ENCODE measurements at regions not wholly inside any gene's neighbourhood (a gene's known extent, or its start where the extent isn't known, plus 50 kb on each side); places are given as distances from the start of the nearest gene placed in this dataset.

DNA sequence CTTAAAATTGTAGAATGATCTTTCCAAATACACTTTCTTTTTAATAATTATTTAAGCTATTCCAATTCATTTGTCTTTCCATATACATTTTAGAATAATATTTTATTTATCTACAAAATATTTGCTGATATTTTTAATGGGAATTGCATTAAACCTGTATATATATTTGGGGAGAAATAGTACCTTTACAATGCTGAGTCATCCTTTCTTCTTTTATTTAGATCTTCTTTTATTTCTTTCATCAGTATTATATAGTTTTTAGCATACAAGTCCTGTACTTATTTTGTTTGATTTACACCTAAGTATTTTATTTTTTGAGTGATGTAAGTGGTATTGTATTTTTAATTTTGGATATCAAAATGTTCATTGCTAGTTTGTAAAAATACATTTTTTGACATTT lies 639.5 kb upstream of the GOT2 start:
- TF ChIP-seq, protein P1, sequence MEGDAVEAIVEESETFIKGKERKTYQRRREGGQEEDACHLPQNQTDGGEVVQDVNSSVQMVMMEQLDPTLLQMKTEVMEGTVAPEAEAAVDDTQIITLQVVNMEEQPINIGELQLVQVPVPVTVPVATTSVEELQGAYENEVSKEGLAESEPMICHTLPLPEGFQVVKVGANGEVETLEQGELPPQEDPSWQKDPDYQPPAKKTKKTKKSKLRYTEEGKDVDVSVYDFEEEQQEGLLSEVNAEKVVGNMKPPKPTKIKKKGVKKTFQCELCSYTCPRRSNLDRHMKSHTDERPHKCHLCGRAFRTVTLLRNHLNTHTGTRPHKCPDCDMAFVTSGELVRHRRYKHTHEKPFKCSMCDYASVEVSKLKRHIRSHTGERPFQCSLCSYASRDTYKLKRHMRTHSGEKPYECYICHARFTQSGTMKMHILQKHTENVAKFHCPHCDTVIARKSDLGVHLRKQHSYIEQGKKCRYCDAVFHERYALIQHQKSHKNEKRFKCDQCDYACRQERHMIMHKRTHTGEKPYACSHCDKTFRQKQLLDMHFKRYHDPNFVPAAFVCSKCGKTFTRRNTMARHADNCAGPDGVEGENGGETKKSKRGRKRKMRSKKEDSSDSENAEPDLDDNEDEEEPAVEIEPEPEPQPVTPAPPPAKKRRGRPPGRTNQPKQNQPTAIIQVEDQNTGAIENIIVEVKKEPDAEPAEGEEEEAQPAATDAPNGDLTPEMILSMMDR (IDR thresholded peaks at IDR 0.05): no peak
- TF ChIP-seq POLR2A (IDR thresholded peaks at IDR 0.05): no peak

All from lower leg skin (tissue), 3 donors.